Mesothelial cell of epicardium (in vitro differentiated cells): ENCODE measurements at regions not wholly inside any gene's neighbourhood (a gene's known extent, or its start where the extent isn't known, plus 50 kb on each side); places are given as distances from the start of the nearest gene placed in this dataset.

Source experiments
- DNase-seq, 2 experiments: peaks; one replicate each; pipeline ENCODE4 v3.0.0; 2021; ENCODE audit warnings: low spot score in 2 of 2; ENCODE audit not compliant: unreplicated experiment in 2 of 2
- H3K27ac Mint-ChIP-seq: 2 replicates; pipeline ENCODE4 v1.8.0; 2021; ENCODE audit warnings: mixed read lengths
- H3K27me3 Mint-ChIP-seq: 2 replicates; pipeline ENCODE4 v1.8.0; 2021; ENCODE audit warnings: low read depth, mixed read lengths
- H3K36me3 Mint-ChIP-seq: 2 replicates; pipeline ENCODE4 v1.8.0; 2021; ENCODE audit warnings: mixed read lengths
- H3K4me1 Mint-ChIP-seq: 2 replicates; pipeline ENCODE4 v1.8.0; 2021; ENCODE audit warnings: mixed read lengths
- H3K4me3 Mint-ChIP-seq: 2 replicates; pipeline ENCODE4 v1.8.0; 2021; ENCODE audit warnings: mild to moderate bottlenecking, moderate library complexity, mixed read lengths
- H3K9me3 Mint-ChIP-seq: 2 replicates; pipeline ENCODE4 v1.8.0; 2021; ENCODE audit warnings: mixed read lengths
- CTCF ChIP-seq: fragments of 200-600 bp; sonication (generic); IDR thresholded peaks from one replicate; pipeline ENCODE4 v1.5.0; 2021; ENCODE audit warnings: antibody characterized with exemption; ENCODE audit not compliant: unreplicated experiment

DNA sequence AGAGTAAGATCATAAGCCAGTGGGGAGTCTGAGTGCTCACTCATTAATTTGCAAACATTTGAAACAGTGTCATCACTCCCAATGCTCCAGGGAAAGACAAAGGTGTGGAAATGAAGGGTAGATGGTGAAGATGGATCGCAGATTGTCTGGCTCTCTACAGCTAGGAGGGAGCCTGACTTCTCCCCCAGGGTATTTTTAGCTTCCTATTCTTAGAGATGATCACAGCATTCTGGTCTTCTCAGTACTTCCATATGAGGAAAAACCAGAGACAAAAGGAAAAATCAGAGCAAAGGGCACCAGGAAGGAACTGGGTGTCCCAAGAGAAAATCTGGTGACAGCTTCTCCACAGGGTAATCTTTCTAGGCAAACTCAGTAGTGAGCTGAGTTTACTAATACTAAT is 401.9 kb upstream of the GRIA1 start:
- no peaks in the 10 kb centered on the region for H3K4me1 Mint-ChIP-seq

GRCh38 chr5:153094333-153094732 is 396.1 kb upstream of the GRIA1 start:
- no peak for TF ChIP-seq CTCF
- no peaks in the 10 kb centered on the region for H3K27me3 Mint-ChIP-seq
- no peak for DNase-seq
- H3K9me3 Mint-ChIP-seq = no peaks in the 10 kb centered on the region
- H3K27ac Mint-ChIP-seq = no peak overlapping the region
- no peaks in the 10 kb centered on the region for H3K4me1 Mint-ChIP-seq
- H3K4me3 Mint-ChIP-seq = no peak overlapping the region
- no peaks in the 10 kb centered on the region for H3K36me3 Mint-ChIP-seq

More for the DNA sequence above, 401.9 kb upstream of the GRIA1 start:
- no peak for TF ChIP-seq CTCF
- Mint-ChIP-seq H3K27me3 (no peaks in the 10 kb centered on the region), H3K9me3 (no peaks in the 10 kb centered on the region), H3K27ac (no peak overlapping the region), H3K36me3 (no peaks in the 10 kb centered on the region), H3K4me3 (no peak overlapping the region)
- DNase-seq = no peak

DNA sequence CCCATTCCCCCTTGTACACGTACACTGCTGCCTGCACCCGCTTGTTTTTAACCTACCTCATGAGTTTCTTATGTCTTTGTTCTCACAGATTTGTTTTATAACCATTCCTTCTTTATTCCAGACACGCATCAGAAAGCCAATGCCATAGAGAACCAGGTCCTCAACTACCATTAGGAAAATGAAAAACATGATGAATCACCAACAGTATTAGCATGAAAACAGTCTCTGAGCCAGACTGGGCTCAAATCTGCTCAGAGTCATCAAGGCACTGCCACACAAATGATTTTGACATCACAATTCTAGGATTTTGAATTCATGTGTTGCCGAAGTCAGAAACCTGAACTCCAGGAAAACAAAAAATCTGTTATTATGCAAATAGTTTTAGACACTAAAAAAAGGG is 394.1 kb upstream of the GRIA1 start:
- no peaks in the 10 kb centered on the region for H3K27me3 Mint-ChIP-seq
- no peak for DNase-seq
- no peaks in the 10 kb centered on the region for H3K9me3 Mint-ChIP-seq
- TF ChIP-seq CTCF = no peak
- H3K4me3 Mint-ChIP-seq = no peak overlapping the region
- H3K36me3 Mint-ChIP-seq = no peaks in the 10 kb centered on the region
- H3K27ac Mint-ChIP-seq = no peak overlapping the region
- no peaks in the 10 kb centered on the region for H3K4me1 Mint-ChIP-seq

DNA sequence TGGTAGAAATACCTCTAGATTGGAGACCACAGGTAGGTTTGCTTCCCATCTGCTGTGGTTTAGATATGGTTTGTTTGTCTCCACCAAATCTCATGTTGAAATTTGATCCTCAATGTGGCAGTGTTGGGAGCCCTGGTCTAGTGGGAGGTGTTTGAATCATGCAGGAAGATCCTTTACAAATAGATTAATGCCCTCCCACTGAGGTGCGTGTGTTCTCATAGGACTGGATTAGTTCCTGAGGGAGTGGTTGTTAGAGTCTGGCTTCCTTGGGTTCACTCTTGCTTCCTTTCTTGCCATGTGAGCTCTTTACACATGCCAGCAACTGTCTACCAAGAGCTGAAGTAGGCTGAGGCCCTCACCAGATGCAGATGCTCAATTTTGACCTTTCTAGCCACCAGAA is 391.1 kb upstream of the GRIA1 start:
- Mint-ChIP-seq H3K27ac (no peak overlapping the region), H3K36me3 (no peaks in the 10 kb centered on the region), H3K4me1 (no peaks in the 10 kb centered on the region), H3K27me3 (no peaks in the 10 kb centered on the region), H3K9me3 (peaks cover 1% of the 10 kb centered on the region), H3K4me3 (no peak overlapping the region)
- DNase-seq = no peak
- TF ChIP-seq CTCF = no peak

GRCh38 chr5:153101235-153102180 is 389.0 kb upstream of the GRIA1 start:
- Mint-ChIP-seq H3K27me3 (no peaks in the 10 kb centered on the region), H3K9me3 (peaks cover 12% of the 10 kb centered on the region), H3K4me3 (no peak overlapping the region), H3K4me1 (no peaks in the 10 kb centered on the region), H3K27ac (no peak overlapping the region), H3K36me3 (no peaks in the 10 kb centered on the region)
- no peak for DNase-seq
- TF ChIP-seq CTCF = no peak
